H9 (cell line): ENCODE measurements at regions not wholly inside any gene's neighbourhood (a gene's known extent, or its start where the extent isn't known, plus 50 kb on each side); places are given as distances from the start of the nearest gene placed in this dataset.

Experiments
- DNase-seq: peaks from one replicate; pipeline ENCODE4 v3.0.0-alpha.2; 2017
- H2AFZ ChIP-seq: one replicate; pipeline ENCODE4 v1.6.1; 2013; ENCODE audit warnings: mild to moderate bottlenecking, low read length, control low read depth, moderate library complexity
- H2AK5ac ChIP-seq: 2 replicates; pipeline ENCODE4 v1.6.1; 2013; ENCODE audit warnings: low read length, control low read depth, mixed read lengths; ENCODE audit not compliant: insufficient read length
- H2BK120ac ChIP-seq: one replicate; pipeline ENCODE4 v1.6.1; 2013; ENCODE audit warnings: low read depth, mild to moderate bottlenecking, low read length, control low read depth, inconsistent platforms; ENCODE audit not compliant: poor library complexity, severe bottlenecking
- H2BK12ac ChIP-seq: 2 replicates; pipeline ENCODE4 v1.6.1; 2013; ENCODE audit warnings: low read length, control low read depth, mixed read lengths, low read depth; ENCODE audit not compliant: insufficient read length
- H2BK15ac ChIP-seq: 2 replicates; pipeline ENCODE4 v1.6.1; 2013; ENCODE audit warnings: low read depth, low read length, control low read depth
- H2BK20ac ChIP-seq: one replicate; pipeline ENCODE4 v1.6.1; 2013; ENCODE audit warnings: low read depth, mild to moderate bottlenecking, low read length, control low read depth, inconsistent platforms; ENCODE audit not compliant: poor library complexity, severe bottlenecking
- H2BK5ac ChIP-seq: 2 replicates; pipeline ENCODE4 v1.6.1; 2013; ENCODE audit warnings: low read length, control low read depth, mixed read lengths; ENCODE audit not compliant: insufficient read length
- H3K14ac ChIP-seq: 2 replicates; pipeline ENCODE4 v1.6.1; 2013; ENCODE audit warnings: low read length, control low read depth; ENCODE audit not compliant: insufficient read depth
- H3K18ac ChIP-seq: 2 replicates; pipeline ENCODE4 v1.6.1; 2013; ENCODE audit warnings: low read depth, mild to moderate bottlenecking, mixed read lengths, low read length, control low read depth; ENCODE audit not compliant: insufficient read length
- H3K23ac ChIP-seq: 2 replicates; pipeline ENCODE4 v1.6.1; 2013; ENCODE audit warnings: low read length, control low read depth, mixed read lengths, low read depth; ENCODE audit not compliant: insufficient read length
- H3K23me2 ChIP-seq: 2 replicates; pipeline ENCODE4 v1.6.1; 2013; ENCODE audit warnings: low read depth, mild to moderate bottlenecking, mixed read lengths, low read length, control low read depth; ENCODE audit not compliant: insufficient read length, poor library complexity, severe bottlenecking
- H3K27ac ChIP-seq: 2 replicates; pipeline ENCODE4 v1.5.1; 2013; ENCODE audit warnings: low read length, control low read depth, mixed read lengths, low read depth; ENCODE audit not compliant: insufficient read length
- H3K27me3 ChIP-seq: 2 replicates; pipeline ENCODE4 v1.6.1; 2013; ENCODE audit warnings: low read length, control low read depth, inconsistent platforms; ENCODE audit not compliant: insufficient read depth
- H3K4ac ChIP-seq: 2 replicates; pipeline ENCODE4 v1.6.1; 2013; ENCODE audit warnings: low read depth, mild to moderate bottlenecking, control low read depth, inconsistent platforms, low read length, moderate library complexity
- H3K4me1 ChIP-seq: 2 replicates; pipeline ENCODE4 v1.6.1; 2013; ENCODE audit warnings: low read length, control low read depth, inconsistent platforms; ENCODE audit not compliant: insufficient read depth
- H3K4me2 ChIP-seq: 2 replicates; pipeline ENCODE4 v1.6.1; 2013; ENCODE audit warnings: low read length, control low read depth, mixed read lengths; ENCODE audit not compliant: insufficient read length, insufficient read depth
- H3K56ac ChIP-seq: 2 replicates; pipeline ENCODE4 v1.6.1; 2013; ENCODE audit warnings: low read depth, mild to moderate bottlenecking, mixed read lengths, low read length, control low read depth; ENCODE audit not compliant: insufficient read length
- H3K79me1 ChIP-seq: 2 replicates; pipeline ENCODE4 v1.6.1; 2013; ENCODE audit warnings: low read depth, mild to moderate bottlenecking, moderate library complexity, low read length, control low read depth, inconsistent platforms; ENCODE audit not compliant: insufficient read depth, poor library complexity, severe bottlenecking
- H3K79me2 ChIP-seq: 2 replicates; pipeline ENCODE4 v1.6.1; 2013; ENCODE audit warnings: low read length, control low read depth, inconsistent platforms; ENCODE audit not compliant: insufficient read depth
- H3K9ac ChIP-seq: 2 replicates; pipeline ENCODE4 v1.6.1; 2013; ENCODE audit warnings: low read length, control low read depth, mixed read lengths; ENCODE audit not compliant: insufficient read length; ENCODE audit errors: extremely low read depth
- H3K9me3 ChIP-seq: one replicate; pipeline ENCODE4 v1.6.1; 2013; ENCODE audit warnings: low read depth, low read length, inconsistent platforms; ENCODE audit not compliant: control insufficient read depth
- H3T11ph ChIP-seq: one replicate; pipeline ENCODE4 v1.6.1; 2013; ENCODE audit warnings: mild to moderate bottlenecking, low read length, control low read depth, inconsistent platforms
- H4K20me1 ChIP-seq: one replicate; pipeline ENCODE4 v1.6.1; 2013; ENCODE audit not compliant: control insufficient read depth, insufficient read length, insufficient read depth
- H4K5ac ChIP-seq: 2 replicates; pipeline ENCODE4 v1.6.1; 2013; ENCODE audit warnings: low read depth, mild to moderate bottlenecking, mixed read lengths, low read length, control low read depth; ENCODE audit not compliant: insufficient read length
- H4K8ac ChIP-seq: replicated peaks from 2 replicates; pipeline ENCODE4 v1.6.1; 2013; ENCODE audit warnings: low read length, control low read depth, mixed read lengths, low read depth; ENCODE audit not compliant: insufficient read length
- H4K91ac ChIP-seq: 2 replicates; pipeline ENCODE4 v1.6.1; 2013; ENCODE audit warnings: low read depth, mild to moderate bottlenecking, moderate library complexity, mixed read lengths, low read length, control low read depth; ENCODE audit not compliant: insufficient read length
- H3K27ac Mint-ChIP-seq, 3 experiments: 2 replicates in 2 of 3; 3 replicates in 1 of 3; pipeline ENCODE4 v1.8.0; 2020 to 2021; ENCODE audit warnings: mixed read lengths in 3 of 3, mild to moderate bottlenecking in 1 of 3, moderate library complexity in 1 of 3
- H3K27me3 Mint-ChIP-seq: 2 replicates; pipeline ENCODE4 v1.8.0; 2021; ENCODE audit warnings: low read depth, mild to moderate bottlenecking, moderate library complexity, mixed read lengths
- H3K36me3 Mint-ChIP-seq, 3 experiments: 2 replicates in 2 of 3; 3 replicates in 1 of 3; pipeline ENCODE4 v1.8.0; 2020 to 2021; ENCODE audit warnings: low read depth in 3 of 3, mixed read lengths in 3 of 3; ENCODE audit not compliant: insufficient read depth in 1 of 3
- H3K4me1 Mint-ChIP-seq, 2 experiments: 2 replicates each; pipeline ENCODE4 v1.8.0; 2020; ENCODE audit warnings: mixed read lengths in 2 of 2
- H3K4me3 Mint-ChIP-seq, 2 experiments: 2 replicates in 1 of 2; 3 replicates in 1 of 2; pipeline ENCODE4 v1.8.0; 2020 to 2021; ENCODE audit warnings: mild to moderate bottlenecking in 2 of 2, mixed read lengths in 2 of 2, moderate library complexity in 1 of 2
- H3K9me3 Mint-ChIP-seq, 2 experiments: 2 replicates in 1 of 2; 3 replicates in 1 of 2; pipeline ENCODE4 v1.8.0; 2020; ENCODE audit warnings: mild to moderate bottlenecking in 2 of 2, mixed read lengths in 2 of 2, moderate library complexity in 1 of 2
- CTCF ChIP-seq: fragments of 200-600 bp; sonication (generic); conservative IDR thresholded peaks from 3 replicates; pipeline ENCODE4 v1.8.0; 2021; ENCODE audit warnings: antibody characterized with exemption, mild to moderate bottlenecking
- WGBS: extraction: QIAGEN DNeasy Blood & Tissue Kit; methylation state at CpG from one replicate; pipeline ENCODE4 v1.1.7; 2013; ENCODE audit warnings: missing lambda C conversion rate, low lambda C conversion rate, mixed read lengths; ENCODE audit not compliant: insufficient read length; ENCODE audit errors: extremely low coverage; 5-methylcytosine and 5-hydroxymethylcytosine counted together

GRCh38 chr9:26462213-26462612 is 430.4 kb downstream of the CAAP1 start:
- DNase-seq, result no peak
- H3K14ac ChIP-seq, result no peak overlapping the region
- H3K4me2 ChIP-seq, result no peak overlapping the region
- no peak overlapping the region for H3K56ac ChIP-seq
- H3K4me3 Mint-ChIP-seq, result no peak overlapping the region
- H3K4me1 ChIP-seq, result no peaks in the 10 kb centered on the region
- no peak overlapping the region for H2BK15ac ChIP-seq
- no CpG with 5 or more reads among the region's 1 CpG for WGBS
- no peaks in the 10 kb centered on the region for H3K79me1 ChIP-seq
- H3K27me3 Mint-ChIP-seq, result no peaks in the 10 kb centered on the region
- H3K27ac Mint-ChIP-seq, result no peak overlapping the region
- H3K36me3 Mint-ChIP-seq, result no peaks in the 10 kb centered on the region
- no peak overlapping the region for H3K18ac ChIP-seq
- no peak overlapping the region for H2BK120ac ChIP-seq
- no peak overlapping the region for H3T11ph ChIP-seq
- H4K91ac ChIP-seq, result no peak overlapping the region
- H3K4me1 Mint-ChIP-seq, result peaks cover 5 to 11% of the 10 kb centered on the region in 2 experiments
- no peaks in the 10 kb centered on the region for H3K79me2 ChIP-seq
- H2BK5ac ChIP-seq, result no peak overlapping the region
- no peak overlapping the region for H3K27ac ChIP-seq
- no peak overlapping the region for H2AK5ac ChIP-seq
- no peaks in the 10 kb centered on the region for H3K9me3 ChIP-seq
- no peak for TF ChIP-seq CTCF
- H4K20me1 ChIP-seq, result no peaks in the 10 kb centered on the region
- no peak overlapping the region for H4K8ac ChIP-seq
- no peak overlapping the region for H3K9ac ChIP-seq
- no peak overlapping the region for H3K4ac ChIP-seq
- no peak overlapping the region for H2AFZ ChIP-seq
- H3K23me2 ChIP-seq, result no peaks in the 10 kb centered on the region
- no peak overlapping the region for H2BK20ac ChIP-seq
- H3K9me3 Mint-ChIP-seq, result peaks cover 0 to 2% of the 10 kb centered on the region in 2 experiments; a peak in 1 of 5 replicates
- no peak overlapping the region for H3K23ac ChIP-seq
- no peak overlapping the region for H2BK12ac ChIP-seq
- no peaks in the 10 kb centered on the region for H3K27me3 ChIP-seq
- no peak overlapping the region for H4K5ac ChIP-seq
